ENCODE measurements at regions not wholly inside any gene's neighbourhood (a gene's known extent, or its start where the extent isn't known, plus 50 kb on each side); places are given as distances from the start of the nearest gene placed in this dataset.

- no peaks in the 10 kb centered on the region for H3K4me1 ChIP-seq
- H3K27ac Mint-ChIP-seq (ENCODE audit: unreplicated experiment) = no peak overlapping the region
- H3K27me3 ChIP-seq (replicated peaks; ENCODE audit: control insufficient read depth, insufficient read depth, low read length) = no peaks in the 10 kb centered on the region
- no peak overlapping the region for H3K4me3 Mint-ChIP-seq (ENCODE audit: unreplicated experiment)
- no peaks in the 10 kb centered on the region for H3K4me1 Mint-ChIP-seq (ENCODE audit: low read depth, unreplicated experiment)
- H3K9me3 ChIP-seq = no peaks in the 10 kb centered on the region
- peaks cover 26% of the 10 kb centered on the region for H3K27me3 Mint-ChIP-seq (ENCODE audit: insufficient read depth, unreplicated experiment)
- intact Hi-C loops (cut with micrococcal nuclease; ENCODE audit: unreplicated experiment) = no loop called here
- TF ChIP-seq CTCF (IDR thresholded peaks at IDR 0.05; ENCODE audit: insufficient read depth in 1 of 2, low read depth in 1 of 2, low read length in 1 of 2, severe bottlenecking in 1 of 2, unreplicated experiment in 1 of 2) = no peak
- no peaks in the 10 kb centered on the region for H3K36me3 ChIP-seq (ENCODE audit: control insufficient read depth, insufficient read depth, low read length)
- no peaks in the 10 kb centered on the region for H3K9me3 Mint-ChIP-seq (ENCODE audit: unreplicated experiment)
- CTCF ChIA-PET = no interaction called here
- H3K36me3 Mint-ChIP-seq (ENCODE audit: insufficient read depth, unreplicated experiment) = no peaks in the 10 kb centered on the region
- POLR2A ChIA-PET = no interaction called here
- BruUV-seq (replicated peaks) = no TSS peak
- DNase-seq = no peak
- no peak overlapping the region for H3K4me3 ChIP-seq (ENCODE audit: low read depth, low read length)
These were observed 452.5 kb upstream of the THRB start for GRCh38 chr3:24947103-24947502.

- no TSS peak for BruUV-seq (replicated peaks)
- Histone ChIP-seq H3K36me3 (ENCODE audit: control insufficient read depth, insufficient read depth, low read length) (no peaks in the 10 kb centered on the region), H3K4me1 (no peaks in the 10 kb centered on the region), H3K9me3 (no peaks in the 10 kb centered on the region), H3K4me3 (ENCODE audit: low read depth, low read length) (no peak overlapping the region), H3K27me3 (replicated peaks; ENCODE audit: control insufficient read depth, insufficient read depth, low read length) (no peaks in the 10 kb centered on the region)
- H3K27me3 Mint-ChIP-seq (ENCODE audit: insufficient read depth, unreplicated experiment) = peaks cover 28% of the 10 kb centered on the region
- no peak overlapping the region for H3K4me3 Mint-ChIP-seq (ENCODE audit: unreplicated experiment)
- no peak for TF ChIP-seq CTCF (IDR thresholded peaks at IDR 0.05; ENCODE audit: insufficient read depth in 1 of 2, low read depth in 1 of 2, low read length in 1 of 2, severe bottlenecking in 1 of 2, unreplicated experiment in 1 of 2)
- H3K9me3 Mint-ChIP-seq (ENCODE audit: unreplicated experiment) = no peaks in the 10 kb centered on the region
- no peaks in the 10 kb centered on the region for H3K36me3 Mint-ChIP-seq (ENCODE audit: insufficient read depth, unreplicated experiment)
- no peak overlapping the region for H3K27ac Mint-ChIP-seq (ENCODE audit: unreplicated experiment)
- ChIA-PET CTCF (no interaction called here), POLR2A (no interaction called here)
- no peaks in the 10 kb centered on the region for H3K4me1 Mint-ChIP-seq (ENCODE audit: low read depth, unreplicated experiment)
- no peak for DNase-seq
- intact Hi-C loops (cut with micrococcal nuclease; ENCODE audit: unreplicated experiment) = no loop called here
These were observed 456.5 kb upstream of the THRB start for GRCh38 chr3:24951180-24951579.

- Mint-ChIP-seq H3K36me3 (ENCODE audit: insufficient read depth, unreplicated experiment) (no peaks in the 10 kb centered on the region), H3K4me1 (ENCODE audit: low read depth, unreplicated experiment) (no peaks in the 10 kb centered on the region), H3K9me3 (ENCODE audit: unreplicated experiment) (no peaks in the 10 kb centered on the region), H3K27me3 (ENCODE audit: insufficient read depth, unreplicated experiment) (peaks cover 26% of the 10 kb centered on the region), H3K4me3 (ENCODE audit: unreplicated experiment) (no peak overlapping the region), H3K27ac (ENCODE audit: unreplicated experiment) (no peak overlapping the region)
- H3K9me3 ChIP-seq = no peaks in the 10 kb centered on the region
- intact Hi-C loops (cut with micrococcal nuclease; ENCODE audit: unreplicated experiment) = no loop called here
- no peak for TF ChIP-seq CTCF (IDR thresholded peaks at IDR 0.05; ENCODE audit: insufficient read depth in 1 of 2, low read depth in 1 of 2, low read length in 1 of 2, severe bottlenecking in 1 of 2, unreplicated experiment in 1 of 2)
- BruUV-seq (replicated peaks) = no TSS peak
- POLR2A ChIA-PET = interaction anchor here (0.7 kb wide), 1 partner anchor 509 kb away, joined by 3 read pairs; no protein-coding TSS in a partner anchor
- H3K27me3 ChIP-seq (replicated peaks; ENCODE audit: control insufficient read depth, insufficient read depth, low read length) = no peaks in the 10 kb centered on the region
- DNase-seq = no peak
- no peaks in the 10 kb centered on the region for H3K4me1 ChIP-seq
- H3K36me3 ChIP-seq (ENCODE audit: control insufficient read depth, insufficient read depth, low read length) = no peaks in the 10 kb centered on the region
- CTCF ChIA-PET = no interaction called here
- H3K4me3 ChIP-seq (ENCODE audit: low read depth, low read length) = no peak overlapping the region
These were observed 457.7 kb upstream of the THRB start for GRCh38 chr3:24952388-24952787.

Data from Caco-2 (cell line).